K562 (cell line): ENCODE measurements at regions not wholly inside any gene's neighbourhood (a gene's known extent, or its start where the extent isn't known, plus 50 kb on each side); places are given as distances from the start of the nearest gene placed in this dataset.

Source experiments
- CBX8 ChIP-seq: fragments of 200-600 bp; sonication (generic); IDR thresholded peaks from 2 replicates; pipeline ENCODE4 v1.6.1; 2012; ENCODE audit warnings: borderline replicate concordance, mixed run types, low read depth, mild to moderate bottlenecking, moderate library complexity, mixed read lengths, low read length, control low read depth, inconsistent platforms; ENCODE audit not compliant: poor library complexity, severe bottlenecking; ENCODE audit errors: extremely low read depth
- EP300 ChIP-seq: IDR thresholded peaks from 2 replicates; pipeline ENCODE4 v1.6.1; 2012; ENCODE audit warnings: low read length, improper control_type of control experiment
- FOXK1 ChIP-seq: sonication (generic); formaldehyde crosslinking; IDR thresholded peaks from 2 replicates; pipeline ENCODE4 v1.8.0; 2022; ENCODE audit warnings: missing genetic modification reagents, mild to moderate bottlenecking, borderline replicate concordance
- HNRNPLL ChIP-seq: fragments of 200-400 bp; formaldehyde crosslinking; IDR thresholded peaks from 2 replicates; pipeline ENCODE4 v1.6.1; 2017; ENCODE audit warnings: low read length, low read depth, mild to moderate bottlenecking; ENCODE audit not compliant: poor library complexity, severe bottlenecking
- MTA2 ChIP-seq: fragments of 450-650 bp; IDR thresholded peaks from 2 replicates; pipeline ENCODE4 v1.6.1; 2016; ENCODE audit warnings: low read depth
- PKNOX1 ChIP-seq: fragments of 450-650 bp; IDR thresholded peaks from 2 replicates; pipeline ENCODE4 v1.6.1; 2016
- SNRNP70 ChIP-seq: fragments of 200-400 bp; formaldehyde crosslinking; optimal IDR thresholded peaks from 2 replicates; pipeline ENCODE3; 2017; ENCODE audit warnings: low read depth, low read length
- SRSF1 ChIP-seq: fragments of 200-400 bp; formaldehyde crosslinking; IDR thresholded peaks from 2 replicates; pipeline ENCODE4 v1.6.1; 2017; ENCODE audit warnings: mild to moderate bottlenecking, low read depth, low read length, moderate library complexity
- TEAD1 ChIP-seq, 2 experiments: fragments of 450-650 bp in 1 of 2; sonication (generic) in 1 of 2; formaldehyde crosslinking; IDR thresholded peaks; 2 replicates each; pipeline versions ENCODE4 v1.4.0 to v1.8.0; 2020 to 2022; ENCODE audit warnings: mild to moderate bottlenecking in 2 of 2, missing genetic modification reagents in 1 of 2
- THRA ChIP-seq: fragments of 450-650 bp; IDR thresholded peaks from 2 replicates; pipeline ENCODE4 v1.6.1; 2017; ENCODE audit warnings: mild to moderate bottlenecking, moderate library complexity
- TRIM24 ChIP-seq, 2 experiments: fragments of 450-650 bp; IDR thresholded peaks; 2 replicates each; pipeline ENCODE4 v1.6.1; 2016
- TSHZ1 ChIP-seq: fragments of 250-450 bp; sonication (Bioruptor Pico); IDR thresholded peaks from 2 replicates; pipeline ENCODE4 v1.4.0; 2020; ENCODE audit warnings: mild to moderate bottlenecking, moderate library complexity

GRCh38 chr2:242075168-242075567, 205.6 kb downstream of the RTP5 start (continued):
- peak; percentile 28; the same call in 1 of the 2 replicates for TF ChIP-seq PKNOX1
- TF ChIP-seq HNRNPLL: no peak
- TF ChIP-seq CBX8: no peak
- no peak for TF ChIP-seq THRA
- no peak for TF ChIP-seq TSHZ1 (CRISPR knock-in tag)
- TF ChIP-seq TRIM24 (IDR thresholded peaks at IDR 0.05): peak in 1 of 2 experiments; percentile 57; a peak in 2 of 4 replicates
- 0 out of 4 replicates have a peak, but pooled peaks of 1 of the 2 experiments have one; percentile 31 for TF ChIP-seq TEAD1 (CRISPR knock-in tag; IDR thresholded peaks at IDR 0.05)
- peak; percentile 19; the same call in 1 of the 2 replicates for TF ChIP-seq EP300
- TF ChIP-seq FOXK1 (CRISPR knock-in tag): no peak
- TF ChIP-seq MTA2: no peak
- TF ChIP-seq SNRNP70: no peak
- TF ChIP-seq SRSF1: no peak
